HepG2 (cell line): ENCODE measurements at regions not wholly inside any gene's neighbourhood (a gene's known extent, or its start where the extent isn't known, plus 50 kb on each side); places are given as distances from the start of the nearest gene placed in this dataset.

ENCODE experiments used
- ATAC-seq: fragments of 200-7000 bp; cut with Tn5 transposase; 3 replicates; pipeline ENCODE4 v1.9.1; 2020; ENCODE audit warnings: mild to moderate bottlenecking, moderate library complexity
- BruUV-seq: library from RNA; stranded (reverse); fragments of 400-500 nt; replicated peaks from 2 replicates; lab custom pipeline; 2021; lab: Mats Ljungman, UMichigan
- CTCF ChIA-PET: fragments of 300-600 bp; formaldehyde crosslinking; extraction: SDS; loops from one replicate; lab custom pipeline; 2021; ENCODE audit warnings: low total read pairs, inconsistent platforms, low intra/inter-chr PET ratio; lab: Yijun Ruan, JAX
- POLR2A ChIA-PET: fragments of 350-600 bp; sonication (Branson Sonifier 250); formaldehyde crosslinking; loops from one replicate; lab custom pipeline; 2020; ENCODE audit warnings: antibody characterized with exemption, inconsistent platforms; lab: Yijun Ruan, JAX
- DNase-seq: peaks from one replicate; pipeline ENCODE4 v3.0.0-alpha.2; 2015; ENCODE audit warnings: low spot score
- FAIRE-seq: peaks from 3 replicates; lab custom pipeline; 2011; peaks lifted over from hg19 to GRCh38; lab: Jason Lieb, UNC
- H2AFZ ChIP-seq: one replicate; pipeline ENCODE4 v1.6.1; 2011; ENCODE audit warnings: low read length, inconsistent platforms
- H3K27ac ChIP-seq: fragments of 300-600 bp; 3 replicates; pipeline ENCODE4 v1.8.0; 2011; ENCODE audit warnings: mixed run types, mild to moderate bottlenecking, mixed read lengths, low read length, inconsistent platforms; ENCODE audit not compliant: insufficient read depth; ENCODE audit errors: extremely low read length
- H3K27me3 ChIP-seq, 2 experiments: fragments of 200-600 bp in 1 of 2; 2 replicates in 1 of 2; 3 replicates in 1 of 2; pipeline versions ENCODE4 v1.6.0 to v1.8.0; 2011; ENCODE audit warnings: low read length in 2 of 2, mild to moderate bottlenecking in 2 of 2, moderate library complexity in 2 of 2, inconsistent platforms in 1 of 2; ENCODE audit not compliant: insufficient read depth in 2 of 2, control insufficient read depth in 1 of 2
- H3K36me3 ChIP-seq, 2 experiments: fragments of 200-600 bp in 1 of 2; replicated peaks in 1 of 2; 2 replicates in 1 of 2; 3 replicates in 1 of 2; pipeline versions ENCODE4 v1.5.1 to v1.8.0; 2011; ENCODE audit warnings: low read length in 2 of 2, inconsistent platforms in 1 of 2; ENCODE audit not compliant: insufficient read depth in 2 of 2, control insufficient read depth in 1 of 2
- H3K4me1 ChIP-seq: 2 replicates; pipeline ENCODE4 v1.5.1; 2012; ENCODE audit warnings: low read length, inconsistent platforms; ENCODE audit not compliant: insufficient read depth
- H3K4me2 ChIP-seq: 2 replicates; pipeline ENCODE4 v1.6.0; 2011; ENCODE audit warnings: low read depth, low read length, inconsistent platforms
- H3K4me3 ChIP-seq, 3 experiments: fragments of 200-600 bp in 1 of 3; sonication (generic), shearing (Covaris generic) in 1 of 3; replicated peaks in 1 of 3; 2 replicates each; pipeline ENCODE4 v1.5.1; 2011 to 2016; ENCODE audit warnings: low read length in 3 of 3, inconsistent platforms in 2 of 3, low read depth in 2 of 3, mild to moderate bottlenecking in 2 of 3, control low read depth in 1 of 3, mixed read lengths in 1 of 3; ENCODE audit not compliant: insufficient read depth in 1 of 3
- H3K79me2 ChIP-seq: one replicate; pipeline ENCODE4 v1.6.1; 2011; ENCODE audit warnings: low read length, inconsistent platforms; ENCODE audit not compliant: insufficient read depth
- H3K9ac ChIP-seq: 2 replicates; pipeline ENCODE4 v1.6.0; 2011; ENCODE audit warnings: mild to moderate bottlenecking, low read depth, low read length, inconsistent platforms; ENCODE audit not compliant: insufficient read depth
- H3K9me3 ChIP-seq: 2 replicates; pipeline ENCODE4 v1.5.1; 2012; ENCODE audit warnings: mild to moderate bottlenecking, low read length
- H4K20me1 ChIP-seq: 2 replicates; pipeline ENCODE4 v1.6.0; 2011; ENCODE audit warnings: inconsistent platforms, mild to moderate bottlenecking, low read length, moderate library complexity; ENCODE audit not compliant: insufficient read depth
- CBX1 ChIP-seq: IDR thresholded peaks from one replicate; pipeline ENCODE4 v1.6.1; 2016; ENCODE audit warnings: antibody characterized with exemption, low read depth
- MTF1 ChIP-seq: sonication (generic); formaldehyde crosslinking; IDR thresholded peaks from 2 replicates; pipeline ENCODE4 v1.5.0; 2020; ENCODE audit warnings: missing genetic modification reagents
- NCOA1 ChIP-seq: sonication (generic); formaldehyde crosslinking; IDR thresholded peaks from 2 replicates; pipeline ENCODE4 v1.9.0; 2021; ENCODE audit warnings: missing genetic modification reagents
- TOPORS ChIP-seq: sonication (generic); formaldehyde crosslinking; IDR thresholded peaks from 2 replicates; pipeline ENCODE4 v1.8.0; 2023; ENCODE audit warnings: mild to moderate bottlenecking, missing genetic modification reagents
- ZBTB1 ChIP-seq: sonication (generic); formaldehyde crosslinking; IDR thresholded peaks from 2 replicates; pipeline ENCODE4 v1.4.0; 2020; ENCODE audit warnings: missing genetic modification reagents, borderline replicate concordance
- ZBTB3 ChIP-seq: sonication (generic); formaldehyde crosslinking; IDR thresholded peaks from 2 replicates; pipeline ENCODE4 v1.4.0; 2020; ENCODE audit warnings: low read depth, mild to moderate bottlenecking, moderate library complexity, missing genetic modification reagents, borderline replicate concordance
- ZFP36L2 ChIP-seq: sonication (generic); formaldehyde crosslinking; IDR thresholded peaks from 2 replicates; pipeline ENCODE4 v1.4.0; 2020; ENCODE audit warnings: missing genetic modification reagents
- ZFP91 ChIP-seq: sonication (generic); formaldehyde crosslinking; IDR thresholded peaks from 2 replicates; pipeline ENCODE4 v1.9.0; 2022; ENCODE audit warnings: missing genetic modification reagents, mild to moderate bottlenecking, borderline replicate concordance
- ZNF235 ChIP-seq: sonication (generic); formaldehyde crosslinking; IDR thresholded peaks from 2 replicates; pipeline ENCODE4 v1.8.1; 2023; ENCODE audit warnings: mild to moderate bottlenecking, missing genetic modification reagents, borderline replicate concordance
- ZNF256 ChIP-seq: sonication (generic); formaldehyde crosslinking; conservative IDR thresholded peaks from 2 replicates; pipeline ENCODE4 v1.4.0; 2020; ENCODE audit warnings: missing genetic modification reagents
- ZNF704 ChIP-seq: sonication (generic); formaldehyde crosslinking; IDR thresholded peaks from 2 replicates; pipeline ENCODE4 v1.8.1; 2023; ENCODE audit warnings: mild to moderate bottlenecking, inconsistent platforms, moderate library complexity, missing genetic modification reagents, borderline replicate concordance
- WGBS: methylation state at CpG from one replicate; pipeline ENCODE4 v1.1.6; 2017; ENCODE audit warnings: low lambda C conversion rate; 5-methylcytosine and 5-hydroxymethylcytosine counted together
- in situ Hi-C: cut with HindIII; loops from 2 replicates; pipeline ENCODE4 v1.10.0; 2017; ENCODE audit warnings: low pct_unique_long_range_greater_than_20kb; ENCODE audit not compliant: extremely low pct_ligation_motif_present
- intact Hi-C: fragments of 100-400 bp; cut with micrococcal nuclease; formaldehyde crosslinking; loops from one replicate; pipeline ENCODE4 v1.10.0; 2022; ENCODE audit not compliant: unreplicated experiment
- TF ChIP-seq, protein P1 (sequence below): sonication (generic); formaldehyde crosslinking; IDR thresholded peaks from 2 replicates; pipeline ENCODE4 v1.5.1; 2020; ENCODE audit warnings: mild to moderate bottlenecking, missing genetic modification reagents, borderline replicate concordance
- TF ChIP-seq, protein P2 (sequence below): sonication (generic); formaldehyde crosslinking; IDR thresholded peaks from 2 replicates; pipeline ENCODE4 v1.4.0; 2020; ENCODE audit warnings: missing genetic modification reagents, mild to moderate bottlenecking, borderline replicate concordance

DNA sequence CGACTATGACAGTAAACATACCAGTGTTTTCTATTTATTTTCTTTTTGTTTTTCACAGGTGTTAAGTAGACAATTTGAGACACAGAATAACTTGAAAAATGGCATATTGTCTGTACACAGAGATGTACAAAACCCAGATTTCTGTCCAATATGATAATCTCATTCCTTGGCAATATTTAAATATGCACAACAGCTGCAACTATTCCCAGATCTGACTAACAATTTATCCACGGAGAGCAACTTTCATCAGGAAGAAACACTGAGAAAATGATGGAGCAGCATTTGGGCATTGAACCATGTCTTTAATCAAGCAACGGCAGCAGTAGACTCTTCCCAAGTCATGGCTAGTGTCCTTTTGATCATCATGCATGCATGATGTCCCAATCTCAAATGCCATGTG, 452.6 kb downstream of the ZPLD1 start (continued):
- no peak for TF ChIP-seq ZBTB1
- TF ChIP-seq, all 625 proteins: peak for 0

- no peaks in the 10 kb centered on the region for H3K4me1 ChIP-seq
- no peak overlapping the region for H2AFZ ChIP-seq
- in situ Hi-C loops (no loop called here), intact Hi-C loops (no loop called here)
- FAIRE-seq (no peak), ATAC-seq (no peak), DNase-seq (no peak)
- no peak overlapping the region for H3K27ac ChIP-seq
- H3K4me2 ChIP-seq = no peak overlapping the region
- ChIA-PET CTCF (no interaction called here), POLR2A (no interaction called here)
- WGBS = 6% methylated on average over 1 of the region's 1 CpG
- no peaks in the 10 kb centered on the region for H3K79me2 ChIP-seq
- H3K27me3 ChIP-seq = no peaks in the 10 kb centered on the region
- H4K20me1 ChIP-seq = no peaks in the 10 kb centered on the region
- no peak overlapping the region for H3K9ac ChIP-seq
- no peak overlapping the region for H3K4me3 ChIP-seq
- BruUV-seq = no TSS peak
- H3K9me3 ChIP-seq = no peaks in the 10 kb centered on the region
- no peaks in the 10 kb centered on the region for H3K36me3 ChIP-seq
- TF ChIP-seq, protein P1, sequence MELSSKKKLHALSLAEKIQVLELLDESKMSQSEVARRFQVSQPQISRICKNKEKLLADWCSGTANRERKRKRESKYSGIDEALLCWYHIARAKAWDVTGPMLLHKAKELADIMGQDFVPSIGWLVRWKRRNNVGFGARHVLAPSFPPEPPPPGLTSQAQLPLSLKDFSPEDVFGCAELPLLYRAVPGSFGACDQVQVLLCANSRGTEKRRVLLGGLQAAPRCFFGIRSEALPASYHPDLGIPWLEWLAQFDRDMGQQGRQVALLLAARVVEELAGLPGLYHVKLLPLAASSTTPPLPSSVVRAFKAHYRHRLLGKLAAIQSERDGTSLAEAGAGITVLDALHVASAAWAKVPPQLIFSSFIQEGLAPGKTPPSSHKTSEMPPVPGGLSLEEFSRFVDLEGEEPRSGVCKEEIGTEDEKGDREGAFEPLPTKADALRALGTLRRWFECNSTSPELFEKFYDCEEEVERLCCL = no peak
- no peak for TF ChIP-seq ZBTB3 (CRISPR knock-in tag)
- TF ChIP-seq, protein P2, sequence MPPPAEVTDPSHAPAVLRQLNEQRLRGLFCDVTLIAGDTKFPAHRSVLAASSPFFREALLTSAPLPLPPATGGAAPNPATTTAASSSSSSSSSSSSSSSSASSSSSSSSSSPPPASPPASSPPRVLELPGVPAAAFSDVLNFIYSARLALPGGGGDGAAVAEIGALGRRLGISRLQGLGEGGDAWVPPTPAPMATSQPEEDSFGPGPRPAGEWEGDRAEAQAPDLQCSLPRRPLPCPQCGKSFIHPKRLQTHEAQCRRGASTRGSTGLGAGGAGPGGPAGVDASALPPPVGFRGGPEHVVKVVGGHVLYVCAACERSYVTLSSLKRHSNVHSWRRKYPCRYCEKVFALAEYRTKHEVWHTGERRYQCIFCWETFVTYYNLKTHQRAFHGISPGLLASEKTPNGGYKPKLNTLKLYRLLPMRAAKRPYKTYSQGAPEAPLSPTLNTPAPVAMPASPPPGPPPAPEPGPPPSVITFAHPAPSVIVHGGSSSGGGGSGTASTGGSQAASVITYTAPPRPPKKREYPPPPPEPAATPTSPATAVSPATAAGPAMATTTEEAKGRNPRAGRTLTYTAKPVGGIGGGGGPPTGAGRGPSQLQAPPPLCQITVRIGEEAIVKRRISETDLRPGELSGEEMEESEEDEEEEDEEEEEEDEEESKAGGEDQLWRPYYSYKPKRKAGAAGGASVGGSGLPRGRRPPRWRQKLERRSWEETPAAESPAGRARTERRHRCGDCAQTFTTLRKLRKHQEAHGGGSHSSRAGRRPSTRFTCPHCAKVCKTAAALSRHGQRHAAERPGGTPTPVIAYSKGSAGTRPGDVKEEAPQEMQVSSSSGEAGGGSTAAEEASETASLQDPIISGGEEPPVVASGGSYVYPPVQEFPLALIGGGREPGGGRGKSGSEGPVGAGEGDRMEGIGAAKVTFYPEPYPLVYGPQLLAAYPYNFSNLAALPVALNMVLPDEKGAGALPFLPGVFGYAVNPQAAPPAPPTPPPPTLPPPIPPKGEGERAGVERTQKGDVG (CRISPR knock-in tag) = no peak
- no peak for TF ChIP-seq ZFP36L2 (CRISPR knock-in tag)
- no peak for TF ChIP-seq CBX1
- no peak for TF ChIP-seq ZNF235 (CRISPR knock-in tag)
- TF ChIP-seq ZFP91 (CRISPR knock-in tag) = no peak
- no peak for TF ChIP-seq TOPORS
- no peak for TF ChIP-seq NCOA1 (CRISPR knock-in tag)
- no peak for TF ChIP-seq ZNF704 (CRISPR knock-in tag)
- TF ChIP-seq MTF1 (CRISPR knock-in tag) = no peak
- no peak for TF ChIP-seq ZNF256 (CRISPR knock-in tag)
Measured at GRCh38 chr3:102896851-102897621, 462.2 kb downstream of the ZPLD1 start.
